K562 (cell line): ENCODE measurements at regions not wholly inside any gene's neighbourhood (a gene's known extent, or its start where the extent isn't known, plus 50 kb on each side); places are given as distances from the start of the nearest gene placed in this dataset.

ENCODE experiments used
- ATAC-seq: fragments of 200-7000 bp; cut with Tn5 transposase; 3 replicates; pipeline ENCODE4 v1.9.1; 2020; ENCODE audit warnings: moderate library complexity
- BruUV-seq: library from RNA; stranded (reverse); fragments of 400-500 nt; replicated peaks from 2 replicates; lab custom pipeline; 2021; lab: Mats Ljungman, UMichigan
- CTCF ChIA-PET: fragments of 300-600 bp; formaldehyde crosslinking; extraction: SDS; loops from one replicate; lab custom pipeline; 2021; ENCODE audit warnings: low intra/inter-chr PET ratio; lab: Yijun Ruan, JAX
- POLR2A ChIA-PET: fragments of 300-600, 350-650 bp; sonication (Branson Sonifier 250); formaldehyde crosslinking; extraction: SDS; loops from one replicate; lab custom pipeline; 2021; ENCODE audit warnings: antibody characterized with exemption, inconsistent platforms; lab: Yijun Ruan, JAX
- DNase-seq, 4 experiments: peaks; one replicate each; pipeline versions ENCODE4 v3.0.0 to v3.0.0-alpha.2; 2011 to 2018; ENCODE audit warnings: low spot score in 3 of 4, mixed read lengths in 3 of 4; ENCODE audit errors: extremely low read depth in 1 of 4
- FAIRE-seq: peaks from 2 replicates; lab custom pipeline; 2011; peaks lifted over from hg19 to GRCh38; lab: Jason Lieb, UNC
- H2AFZ ChIP-seq: 2 replicates; pipeline ENCODE4 v1.6.0; 2011; ENCODE audit warnings: low read depth, low read length, control low read depth, inconsistent platforms
- H3K27ac ChIP-seq: fragments of 200-600 bp; 3 replicates; pipeline ENCODE4 v1.8.0; 2011; ENCODE audit warnings: low read depth, mild to moderate bottlenecking, control low read depth, inconsistent platforms, low read length, moderate library complexity, mixed read lengths; ENCODE audit errors: extremely low read depth
- H3K27me3 ChIP-seq, 2 experiments: fragments of 300-600 bp in 1 of 2; 2 replicates in 1 of 2; 3 replicates in 1 of 2; pipeline versions ENCODE4 v1.6.0 to v1.8.0; 2011; ENCODE audit warnings: inconsistent platforms in 2 of 2, low read length in 2 of 2, mild to moderate bottlenecking in 1 of 2, mixed read lengths in 1 of 2, moderate library complexity in 1 of 2; ENCODE audit not compliant: control insufficient read depth in 2 of 2, insufficient read depth in 2 of 2
- H3K36me3 ChIP-seq: fragments of 300-600 bp; 3 replicates; pipeline ENCODE4 v1.8.0; 2011; ENCODE audit warnings: mild to moderate bottlenecking, low read length, inconsistent platforms; ENCODE audit not compliant: control insufficient read depth, insufficient read depth
- H3K4me1 ChIP-seq, 2 experiments: fragments of 200-600 bp in 1 of 2; replicated peaks in 1 of 2; 2 replicates in 1 of 2; 3 replicates in 1 of 2; pipeline versions ENCODE4 v1.5.1 to v1.8.0; 2011; ENCODE audit warnings: inconsistent platforms in 2 of 2, low read length in 2 of 2, mild to moderate bottlenecking in 1 of 2, mixed read lengths in 1 of 2, moderate library complexity in 1 of 2; ENCODE audit not compliant: control insufficient read depth in 2 of 2, insufficient read depth in 2 of 2
- H3K4me2 ChIP-seq: 2 replicates; pipeline ENCODE4 v1.6.1; 2011; ENCODE audit warnings: low read length, control low read depth, inconsistent platforms, mixed read lengths; ENCODE audit not compliant: insufficient read depth
- H3K4me3 ChIP-seq: fragments of 200-600 bp; sonication (generic), shearing (Covaris generic); 2 replicates; pipeline ENCODE4 v1.5.1; 2016; ENCODE audit warnings: control low read depth, inconsistent platforms
- H3K79me2 ChIP-seq: fragments of 200-600 bp; 3 replicates; pipeline ENCODE4 v1.8.0; 2011; ENCODE audit warnings: low read length, inconsistent platforms; ENCODE audit not compliant: control insufficient read depth, insufficient read depth
- H3K9ac ChIP-seq, 2 experiments: 2 replicates each; pipeline versions ENCODE4 v1.6.0 to v1.6.1; 2011; ENCODE audit warnings: low read depth in 2 of 2, low read length in 2 of 2, control low read depth in 1 of 2, inconsistent platforms in 1 of 2, mild to moderate bottlenecking in 1 of 2, mixed read lengths in 1 of 2; ENCODE audit not compliant: insufficient read depth in 1 of 2
- H3K9me1 ChIP-seq: one replicate; pipeline ENCODE4 v1.6.0; 2011; ENCODE audit warnings: inconsistent platforms, mild to moderate bottlenecking, low read length, moderate library complexity; ENCODE audit not compliant: control insufficient read depth, insufficient read depth
- H3K9me3 ChIP-seq: replicated peaks from 2 replicates; pipeline ENCODE4 v1.5.1; 2011; ENCODE audit warnings: low read depth, low read length, inconsistent platforms; ENCODE audit not compliant: control insufficient read depth, insufficient read depth
- H4K20me1 ChIP-seq: replicated peaks from 2 replicates; pipeline ENCODE4 v1.6.1; 2011; ENCODE audit warnings: low read length, inconsistent platforms, mixed read lengths; ENCODE audit not compliant: control insufficient read depth, insufficient read depth
- ATF7 ChIP-seq: fragments of 450-650 bp; IDR thresholded peaks from 2 replicates; pipeline ENCODE4 v1.7.1; 2014; ENCODE audit warnings: mild to moderate bottlenecking, moderate library complexity
- CTBP1 ChIP-seq: fragments of 450-650 bp; IDR thresholded peaks from 2 replicates; pipeline ENCODE4 v1.6.1; 2016; ENCODE audit warnings: borderline replicate concordance
- HMGN3 ChIP-seq: IDR thresholded peaks from 2 replicates; pipeline ENCODE4 v1.6.1; 2011; ENCODE audit warnings: borderline replicate concordance, low read depth, mild to moderate bottlenecking, mixed read lengths, low read length; ENCODE audit not compliant: insufficient read length; ENCODE audit errors: extremely low read depth
- PYGO2 ChIP-seq: fragments of 450-650 bp; IDR thresholded peaks from 2 replicates; pipeline ENCODE4 v1.6.1; 2016; ENCODE audit warnings: mild to moderate bottlenecking, missing genetic modification characterization, moderate library complexity, missing compliant biosample characterization
- SLC30A9 ChIP-seq: fragments of 250-450 bp; sonication (Bioruptor Pico); IDR thresholded peaks from 2 replicates; pipeline ENCODE4 v1.8.0; 2022; ENCODE audit warnings: mild to moderate bottlenecking, moderate library complexity
- ZNF143 ChIP-seq: sonication (generic); formaldehyde crosslinking; IDR thresholded peaks from 2 replicates; pipeline ENCODE4 v1.9.0; 2022; ENCODE audit warnings: mild to moderate bottlenecking, missing genetic modification reagents
- ZNF583 ChIP-seq: fragments of 250-450 bp; sonication (Bioruptor Pico); IDR thresholded peaks from 2 replicates; pipeline ENCODE4 v1.4.0; 2020
- WGBS: fragments of 100-300 bp; shearing (Covaris generic); methylation state at CpG from one replicate; pipeline ENCODE4 v1.1.6; 2016; ENCODE audit warnings: low coverage, mixed read lengths; ENCODE audit not compliant: insufficient coverage; ENCODE audit errors: missing lambda C conversion rate; 5-methylcytosine and 5-hydroxymethylcytosine counted together
- in situ Hi-C: fragments of 300-500 bp; cut with MboI; formaldehyde crosslinking; loops from 4 replicates; pipeline ENCODE4 v1.15.0; 2018; ENCODE audit warnings: inconsistent platforms, mixed read lengths
- intact Hi-C: fragments of 100-400 bp; cut with micrococcal nuclease; formaldehyde crosslinking; loops from 2 replicates; pipeline ENCODE4 v1.14.2; 2022
- TF ChIP-seq, protein P1 (sequence below), 2 experiments: fragments of 450-650 bp in 1 of 2; sonication (generic) in 1 of 2; formaldehyde crosslinking in 1 of 2; IDR thresholded peaks in 1 of 2; conservative IDR thresholded peaks in 1 of 2; 2 replicates each; pipeline versions ENCODE4 v1.6.1 to v1.8.1; 2016 to 2023; ENCODE audit warnings: mild to moderate bottlenecking in 2 of 2, moderate library complexity in 2 of 2, inconsistent platforms in 1 of 2, missing genetic modification reagents in 1 of 2

- H3K9ac ChIP-seq, result no peak overlapping the region
- intact Hi-C loops, result no loop called here
- FAIRE-seq (no peak), DNase-seq (no peak)
- no peaks in the 10 kb centered on the region for H4K20me1 ChIP-seq
- 0% methylated on average over 4 of the region's 4 CpGs for WGBS
- CTCF ChIA-PET, result no interaction called here
- no peaks in the 10 kb centered on the region for H3K36me3 ChIP-seq
- H2AFZ ChIP-seq, result no peak overlapping the region
- no peaks in the 10 kb centered on the region for H3K9me1 ChIP-seq
- H3K9me3 ChIP-seq, result no peaks in the 10 kb centered on the region
- H3K27ac ChIP-seq, result no peak overlapping the region
- POLR2A ChIA-PET, result no interaction called here
- H3K4me3 ChIP-seq, result no peak overlapping the region
- H3K4me2 ChIP-seq, result no peak overlapping the region
- no TSS peak for BruUV-seq
- no peaks in the 10 kb centered on the region for H3K27me3 ChIP-seq
- TF ChIP-seq SLC30A9 (CRISPR knock-in tag) (no peak), HMGN3 (no peak), ZNF143 (CRISPR knock-in tag) (no peak), ATF7 (no peak), ZNF583 (CRISPR knock-in tag) (no peak), PYGO2 (no peak), CTBP1 (no peak)
- TF ChIP-seq, protein P1, sequence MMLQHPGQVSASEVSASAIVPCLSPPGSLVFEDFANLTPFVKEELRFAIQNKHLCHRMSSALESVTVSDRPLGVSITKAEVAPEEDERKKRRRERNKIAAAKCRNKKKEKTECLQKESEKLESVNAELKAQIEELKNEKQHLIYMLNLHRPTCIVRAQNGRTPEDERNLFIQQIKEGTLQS (IDR thresholded peaks at IDR 0.05), result no peak
- TF ChIP-seq, protein P1 (CRISPR knock-in tag; conservative IDR thresholded peaks at IDR 0.05), result no peak
- TF ChIP-seq, all 486 proteins: peak for 0
- H3K4me1 ChIP-seq, result no peaks in the 10 kb centered on the region
- H3K79me2 ChIP-seq, result no peaks in the 10 kb centered on the region
- in situ Hi-C loops, result no loop called here
- ATAC-seq, result no peak
Observed at GRCh38 chr7:25369786-25370185, 141.5 kb upstream of the NPVF start.
